ENCODE measurements at regions not wholly inside any gene's neighbourhood (a gene's known extent, or its start where the extent isn't known, plus 50 kb on each side); places are given as distances from the start of the nearest gene placed in this dataset.

DNA sequence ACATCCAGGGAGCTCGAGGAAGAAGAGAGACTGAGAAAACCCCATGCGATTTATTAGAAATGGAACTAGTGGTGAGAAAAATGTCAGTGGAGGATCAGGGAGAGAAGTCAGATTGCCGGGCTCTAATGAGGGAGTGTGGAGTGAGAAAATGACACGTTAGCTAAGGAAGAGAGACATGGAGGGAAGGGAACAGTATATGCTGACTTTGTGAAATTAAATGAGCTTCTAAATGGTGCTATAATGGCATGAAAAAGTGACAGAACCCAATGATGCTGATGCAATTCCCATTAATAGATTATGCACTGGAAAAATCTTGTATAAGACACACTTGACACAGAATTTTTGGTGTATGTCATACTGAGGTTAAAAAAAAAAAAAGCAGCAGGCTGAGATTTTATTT lies 112.6 kb downstream of the HSPH1 start:
- DNase-seq (ENCODE audit: low read depth) = no peak

DNA sequence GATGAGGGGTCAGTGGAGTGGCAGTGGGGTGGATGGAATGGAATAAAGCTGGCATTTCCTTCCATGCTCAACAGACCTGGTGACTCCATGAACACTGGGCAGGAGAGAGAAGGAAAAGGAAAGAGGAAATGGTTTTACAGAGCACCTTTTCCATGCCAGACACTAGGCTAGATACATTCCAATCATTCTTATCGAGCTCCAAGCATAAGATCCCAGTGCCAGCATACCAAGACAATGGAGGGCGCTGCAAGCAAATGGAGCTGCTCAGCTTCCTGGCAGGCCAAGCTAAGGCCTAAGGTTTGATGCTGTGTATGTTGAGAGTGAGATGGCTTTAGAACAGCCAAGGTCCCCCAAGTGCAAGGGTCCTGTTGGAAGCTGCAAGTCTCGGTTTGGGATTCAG lies 113.2 kb downstream of the HSPH1 start:
- DNase-seq (ENCODE audit: low read depth) = no peak

DNA sequence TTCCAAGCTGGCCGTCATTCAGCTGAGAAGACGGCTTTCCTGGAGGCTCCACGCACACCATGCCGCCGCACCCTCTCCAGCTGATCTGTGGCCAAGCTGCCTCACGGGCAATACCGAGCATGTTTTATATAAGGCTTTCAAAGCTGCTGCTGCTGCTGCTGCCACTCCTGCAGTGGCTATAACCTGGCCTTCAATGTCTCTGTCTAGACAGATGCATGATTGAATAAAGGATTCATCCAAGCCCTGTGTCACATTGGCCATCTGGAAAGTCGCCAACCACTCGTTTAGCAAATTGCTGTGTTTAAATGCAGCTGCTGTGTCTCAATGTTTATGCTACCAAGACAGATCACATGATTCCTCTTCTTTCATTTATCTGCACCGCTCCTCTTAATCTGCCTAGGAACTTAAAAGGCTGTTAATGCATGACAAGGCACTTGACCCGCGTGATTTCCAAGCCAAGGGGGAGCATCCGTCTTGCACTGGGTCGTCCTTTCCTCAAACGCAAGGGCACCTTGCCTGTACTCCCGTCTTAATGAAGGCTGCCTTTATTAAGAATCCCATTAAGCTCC lies 114.3 kb downstream of the TEX26 start:
- DNase-seq (ENCODE audit: low read depth) = no peak

DNA sequence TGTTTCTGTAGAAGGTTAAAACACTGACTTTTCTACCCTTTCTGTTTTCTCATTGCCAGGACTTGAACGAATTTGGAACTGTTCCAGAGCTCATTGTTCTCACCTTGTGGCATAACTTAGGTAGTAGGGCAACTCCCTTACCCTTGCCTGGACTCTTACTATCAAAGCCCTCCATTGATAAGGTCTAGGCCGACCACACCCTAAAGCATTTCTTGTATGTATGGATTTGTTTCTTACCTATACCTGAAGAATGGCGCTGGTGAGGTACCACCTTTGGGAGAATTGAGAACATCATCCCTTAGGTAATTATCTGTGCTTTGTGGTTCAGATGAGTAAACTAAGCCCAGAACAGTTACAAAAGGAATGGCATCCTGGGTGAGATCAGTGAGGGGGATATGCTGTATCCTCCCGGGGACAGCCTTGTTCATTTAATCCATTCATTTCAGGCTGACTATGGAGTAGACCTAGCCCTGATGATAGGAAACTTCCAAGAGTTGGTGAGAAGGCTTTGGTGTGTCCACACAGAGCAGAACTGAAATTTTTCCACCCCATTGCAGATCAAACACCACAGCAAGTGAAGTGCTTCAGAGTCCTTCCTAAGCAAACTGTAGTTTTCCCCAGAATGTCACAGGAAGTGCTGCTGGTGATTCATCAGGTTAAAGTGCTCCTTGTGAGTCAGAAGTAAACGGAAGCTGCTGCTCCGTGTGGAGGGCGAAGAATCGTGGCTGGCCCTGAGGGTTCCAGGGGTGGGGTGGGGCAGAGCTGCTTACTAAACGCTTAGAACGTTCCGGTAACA lies 113.0 kb downstream of the TEX26 start:
- peak; percentile 92 for DNase-seq (ENCODE audit: low read depth)

DNA sequence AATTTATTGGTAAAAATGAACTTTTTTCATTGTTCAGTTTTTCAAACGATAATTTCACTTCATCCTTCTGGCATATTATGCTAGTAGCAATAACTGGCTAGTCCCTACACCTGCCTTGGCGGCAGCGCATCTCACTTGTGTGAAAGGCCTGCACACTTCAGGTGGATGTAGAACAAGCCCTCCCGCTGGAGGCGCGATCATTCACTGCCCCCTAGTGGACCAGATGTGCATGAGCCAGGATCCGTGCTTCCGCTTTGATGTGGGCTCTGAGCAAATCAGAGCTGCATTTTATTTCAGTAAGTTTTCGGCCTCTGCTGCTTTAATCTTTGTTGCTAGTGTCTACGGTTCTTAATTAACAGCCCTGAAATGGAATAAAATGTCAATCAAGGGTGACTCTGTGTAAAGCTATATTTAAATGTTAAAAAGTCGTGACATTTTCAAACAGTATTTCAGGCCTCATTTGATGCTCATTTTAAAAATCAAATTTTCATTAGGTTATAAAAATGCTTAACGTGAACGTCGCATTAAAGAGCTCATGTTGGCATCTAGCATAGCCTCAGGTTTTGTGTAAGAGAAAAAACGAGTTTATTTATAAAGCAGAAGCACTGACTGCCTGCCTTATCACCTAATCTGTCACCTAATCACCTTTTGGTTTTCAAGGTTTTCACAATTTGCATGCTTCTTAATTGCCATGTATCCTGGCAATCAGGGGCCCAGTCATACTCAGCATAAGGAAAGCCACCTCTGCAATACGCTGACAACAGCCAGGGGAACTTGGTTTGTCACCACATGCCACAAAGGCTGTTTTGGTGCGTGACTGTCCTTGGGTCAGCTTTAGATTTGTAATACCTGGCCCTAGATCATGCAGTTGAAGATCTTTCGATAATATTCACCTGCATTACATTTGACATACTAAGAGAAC lies 112.2 kb downstream of the TEX26 start:
- DNase-seq (ENCODE audit: low read depth) = peak; percentile 78

DNA sequence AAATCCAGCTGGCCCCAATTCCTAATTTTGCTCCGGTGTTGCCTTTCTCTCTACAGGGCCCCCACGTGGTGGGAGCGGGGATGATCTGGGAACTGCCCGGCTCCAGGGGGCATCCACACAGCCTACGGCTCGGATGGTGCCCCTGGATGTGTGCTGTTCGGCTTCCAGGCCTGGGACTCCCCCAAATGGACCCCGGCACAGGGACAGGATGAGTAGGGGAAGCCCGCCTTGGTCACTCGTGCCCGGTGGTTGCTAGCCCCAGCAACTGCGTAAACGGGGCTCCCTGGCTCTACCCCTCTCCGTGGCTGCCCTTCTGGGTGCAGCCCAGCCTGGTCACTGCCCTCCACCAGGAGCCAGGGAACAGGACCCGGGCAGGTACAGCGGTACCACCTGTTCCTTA lies 111.5 kb downstream of the TEX26 start:
- DNase-seq (ENCODE audit: low read depth) = no peak

DNA sequence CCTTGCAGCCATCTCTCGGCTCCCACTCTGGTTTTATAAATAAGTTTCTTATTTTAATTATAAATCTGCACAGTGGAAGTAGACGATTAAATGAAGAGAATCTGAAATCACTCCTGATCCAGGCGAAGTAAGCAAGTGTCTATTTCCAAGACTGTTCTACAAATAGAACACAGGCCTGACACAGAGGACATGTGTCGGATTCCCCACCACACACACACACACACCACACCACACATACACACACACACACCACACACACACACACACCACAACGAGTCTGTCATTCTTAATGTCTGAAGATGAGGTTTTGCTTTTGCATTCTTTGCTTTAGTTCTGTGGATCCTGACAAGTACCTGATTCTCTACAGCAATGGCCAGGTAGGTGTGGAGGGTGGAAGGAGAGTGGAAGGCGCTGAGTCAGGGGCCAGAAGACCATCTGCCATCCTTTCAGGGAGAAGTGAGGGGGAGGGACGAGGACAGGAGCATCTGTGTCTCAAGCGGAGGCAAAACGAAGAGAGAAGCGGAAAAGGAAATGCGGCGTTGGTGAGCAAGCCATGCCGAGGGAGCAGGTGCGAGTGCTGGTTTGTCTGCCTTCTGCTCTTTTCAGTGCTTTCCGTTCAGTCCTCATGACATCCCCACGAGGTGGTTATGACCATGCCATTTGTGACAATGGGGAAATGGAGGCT lies 110.2 kb downstream of the TEX26 start:
- no peak for DNase-seq (ENCODE audit: low read depth)

DNA sequence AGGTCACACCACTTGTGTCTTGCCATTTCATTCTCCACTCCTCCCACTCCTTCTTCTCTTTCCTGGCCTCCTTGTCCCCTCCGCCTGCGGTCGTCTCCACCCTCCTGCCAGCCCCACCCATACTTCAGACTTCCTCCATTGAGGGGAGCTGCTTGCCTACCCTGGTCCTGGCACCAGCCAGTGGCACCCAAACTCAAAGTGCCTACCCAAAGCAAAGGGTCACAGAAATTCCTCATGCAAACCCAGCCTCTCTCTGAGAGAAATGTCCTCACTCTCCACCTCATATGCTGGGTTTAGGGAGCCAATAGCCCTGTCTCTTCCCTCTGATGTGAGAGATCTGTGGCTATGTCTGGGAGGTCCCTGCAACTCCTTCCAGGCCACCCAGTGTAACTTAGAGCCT lies 109.6 kb downstream of the TEX26 start:
- no peak for DNase-seq (ENCODE audit: low read depth)

DNA sequence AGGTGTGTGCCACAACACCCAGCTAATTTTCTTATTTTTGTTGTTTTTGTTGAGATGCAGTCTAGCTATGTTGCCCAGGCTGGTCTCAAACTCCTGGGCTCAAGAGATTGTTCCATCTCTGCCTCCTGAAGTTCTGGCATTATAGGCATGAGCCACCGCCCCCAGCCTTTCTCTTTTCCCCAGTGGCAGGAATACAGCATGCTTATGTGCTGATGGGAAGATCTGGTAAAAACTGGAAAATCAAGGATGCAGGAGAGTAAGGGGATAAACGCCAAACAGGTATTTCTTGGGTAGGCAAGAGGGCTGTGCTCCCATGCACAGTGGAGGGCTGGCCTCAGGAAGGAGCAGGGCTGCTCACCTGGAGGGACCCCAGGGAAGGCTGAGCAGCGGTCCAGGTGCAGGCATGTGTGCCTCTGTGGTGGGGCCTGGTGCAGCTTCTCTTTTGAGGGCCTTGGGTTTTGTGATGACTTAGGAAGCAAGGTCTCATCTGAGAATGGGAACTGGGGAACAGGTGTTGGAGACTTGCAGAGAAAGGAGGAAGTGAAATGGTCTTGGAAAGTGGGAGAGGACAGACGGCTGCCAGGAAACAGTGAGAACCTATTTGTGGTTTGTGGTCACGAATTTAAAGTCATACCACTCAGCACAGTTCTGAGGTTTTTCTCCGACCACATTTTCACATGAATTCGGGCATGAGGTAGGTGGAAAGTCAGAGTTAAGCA lies 106.5 kb downstream of the TEX26 start:
- peak; percentile 69 for DNase-seq (ENCODE audit: low read depth)

DNA sequence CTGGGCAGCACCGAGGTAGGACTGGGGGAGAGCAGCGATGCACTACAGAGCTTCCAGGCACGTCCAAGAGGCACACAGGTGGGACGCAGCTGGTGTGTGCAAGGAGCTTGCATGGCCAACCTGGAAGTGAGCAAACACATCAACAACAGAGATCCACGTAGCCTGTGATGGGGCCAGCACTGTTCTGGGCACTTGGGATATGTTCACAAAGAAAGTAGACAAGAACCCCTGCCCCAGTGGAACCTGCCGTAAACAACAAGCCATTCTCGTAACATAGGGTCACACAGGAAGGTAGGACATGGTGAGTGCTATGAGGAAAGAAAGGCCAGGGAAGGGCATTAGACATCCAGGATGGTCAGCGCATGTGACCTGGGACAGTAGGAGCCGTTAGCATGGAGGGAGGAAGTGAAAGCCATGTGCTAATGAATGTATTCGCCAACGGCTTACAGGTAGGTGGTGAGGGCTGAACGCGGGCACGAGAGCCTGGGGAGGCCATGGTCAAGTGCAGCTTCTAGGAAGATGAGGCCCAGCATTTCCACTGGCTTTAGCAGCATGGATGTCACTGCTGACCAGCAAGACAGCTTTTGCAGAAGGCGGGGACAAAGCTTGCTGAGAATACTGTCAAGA lies 105.5 kb downstream of the TEX26 start:
- DNase-seq (ENCODE audit: low read depth) = no peak

DNA sequence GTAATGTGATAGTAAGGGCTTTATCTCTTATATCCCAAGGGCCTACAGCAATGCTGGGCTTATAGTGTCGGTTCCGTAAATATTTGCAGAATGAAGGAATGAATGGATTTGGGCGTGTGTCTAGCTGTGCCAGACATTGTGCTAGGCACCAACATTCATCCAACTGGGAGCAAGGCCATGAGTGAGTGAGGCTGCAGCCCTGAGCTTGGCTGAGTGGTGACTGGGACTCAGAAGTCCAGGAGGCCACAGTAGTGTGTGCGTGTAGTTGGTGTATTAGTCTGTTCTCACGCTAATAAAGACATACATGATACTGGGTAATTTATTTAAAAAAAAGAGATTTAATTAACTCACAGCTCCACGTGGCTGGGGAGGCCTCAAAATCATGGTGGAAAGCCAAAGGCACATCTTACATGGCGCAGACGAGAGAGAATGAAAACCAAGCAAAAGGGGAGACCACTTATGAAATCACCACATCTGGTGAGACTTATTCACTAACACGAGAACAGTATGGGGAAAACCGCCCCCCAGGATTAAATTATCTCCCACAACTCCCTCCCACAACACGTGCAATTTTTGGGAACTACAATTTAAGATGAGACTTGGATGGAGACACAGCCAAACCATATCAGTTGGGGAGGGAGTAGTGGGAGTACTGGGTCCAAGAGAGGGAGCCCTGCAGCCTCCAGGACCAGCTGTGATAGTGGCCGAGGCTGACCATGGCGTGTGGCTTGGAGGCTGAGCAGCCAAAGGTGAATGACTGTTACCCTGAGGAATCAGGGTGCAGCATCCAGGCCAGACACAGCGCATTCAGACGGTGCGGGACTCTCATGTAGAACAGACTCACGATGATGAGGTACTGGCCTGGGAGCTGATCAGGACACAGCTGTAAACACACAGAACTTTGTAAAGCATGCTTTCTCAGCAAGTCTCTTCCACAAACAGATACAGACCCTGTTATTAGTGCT lies 104.6 kb downstream of the TEX26 start:
- DNase-seq (ENCODE audit: low read depth) = no peak

DNA sequence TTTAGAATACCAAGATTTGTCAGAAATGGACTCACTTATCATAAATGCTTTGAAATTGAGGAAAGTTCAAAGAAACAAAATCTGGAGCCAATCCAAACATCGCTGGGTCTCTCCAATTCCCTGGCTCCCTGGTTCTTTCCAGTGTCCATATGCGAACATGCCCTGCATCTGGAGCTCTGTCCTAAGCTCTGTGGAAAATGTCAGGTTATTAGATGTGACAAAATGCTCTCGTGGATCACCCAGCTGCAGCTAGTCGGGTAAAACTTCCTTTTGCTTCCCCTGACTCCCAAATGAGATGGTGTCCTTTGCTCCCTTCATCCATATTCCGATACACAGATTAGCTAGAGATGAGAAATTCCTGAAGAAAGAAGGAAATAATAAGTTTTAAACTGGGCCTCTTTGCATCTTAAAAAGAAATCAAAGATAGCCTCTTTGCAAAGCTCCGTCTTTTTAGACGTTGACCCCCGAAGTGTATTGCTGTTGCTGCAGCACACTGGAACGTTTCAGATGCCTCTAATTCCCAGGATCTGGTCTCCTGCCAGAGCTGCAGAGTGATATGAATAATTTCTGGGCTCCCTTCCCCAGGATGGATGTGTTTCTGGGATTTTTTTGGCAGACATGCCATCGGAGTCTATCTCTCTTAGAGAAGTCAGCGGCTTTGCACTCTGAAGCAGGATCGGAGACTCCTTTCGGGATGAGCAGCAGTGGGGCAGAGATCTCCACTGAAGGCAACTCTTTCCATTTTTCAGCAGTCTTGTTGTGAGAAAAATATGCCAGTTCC lies 102.9 kb downstream of the TEX26 start:
- no peak for DNase-seq (ENCODE audit: low read depth)

DNA sequence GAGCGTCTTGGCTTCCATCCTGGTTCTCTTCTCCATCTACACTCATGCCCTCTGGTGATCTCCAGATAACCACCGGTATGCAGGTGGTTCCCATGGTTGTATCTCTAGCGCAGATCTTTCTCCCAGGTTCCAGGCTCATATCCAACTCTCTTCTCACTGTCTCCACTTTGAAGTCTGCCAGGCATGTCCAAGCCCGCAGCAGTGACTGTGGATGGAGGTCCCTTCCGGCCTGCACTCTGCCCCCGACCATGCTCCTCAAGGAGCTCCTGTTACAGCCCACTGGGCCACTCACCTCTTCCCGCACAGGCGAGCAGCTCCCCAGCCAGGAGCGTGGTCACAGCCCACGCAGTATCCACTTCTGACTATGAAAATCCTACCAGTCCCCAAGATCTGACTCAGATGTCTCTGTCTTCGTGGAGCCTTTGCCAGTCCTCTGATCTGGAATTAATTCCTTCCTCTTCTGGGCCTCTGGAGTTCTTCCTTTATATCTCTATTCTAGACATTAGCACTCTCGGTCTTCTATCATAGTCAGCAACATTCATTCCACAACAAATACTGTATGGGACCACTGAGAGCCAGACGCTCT lies 100.2 kb downstream of the TEX26 start:
- no peak for DNase-seq (ENCODE audit: low read depth)

DNA sequence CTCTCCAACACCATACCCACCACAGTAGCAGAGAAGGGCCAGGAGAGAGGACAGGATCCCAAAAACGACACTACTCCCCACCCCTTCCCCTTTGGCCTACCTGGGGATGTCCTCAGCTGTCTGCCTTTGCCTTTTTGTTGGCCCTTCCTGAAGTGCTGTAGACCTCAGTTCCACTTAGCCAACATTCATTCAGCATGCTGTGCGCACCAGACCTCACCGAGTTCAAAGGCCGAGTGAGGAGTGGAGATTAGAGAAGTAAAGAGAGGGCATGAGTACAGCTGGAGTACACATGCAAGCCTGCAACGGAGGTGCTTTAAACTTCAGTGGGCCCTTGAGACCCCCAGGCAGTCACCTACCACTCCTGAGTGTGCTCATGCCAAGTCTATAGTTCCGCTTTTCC lies 99.0 kb downstream of the TEX26 start:
- DNase-seq (ENCODE audit: low read depth) = no peak

DNA sequence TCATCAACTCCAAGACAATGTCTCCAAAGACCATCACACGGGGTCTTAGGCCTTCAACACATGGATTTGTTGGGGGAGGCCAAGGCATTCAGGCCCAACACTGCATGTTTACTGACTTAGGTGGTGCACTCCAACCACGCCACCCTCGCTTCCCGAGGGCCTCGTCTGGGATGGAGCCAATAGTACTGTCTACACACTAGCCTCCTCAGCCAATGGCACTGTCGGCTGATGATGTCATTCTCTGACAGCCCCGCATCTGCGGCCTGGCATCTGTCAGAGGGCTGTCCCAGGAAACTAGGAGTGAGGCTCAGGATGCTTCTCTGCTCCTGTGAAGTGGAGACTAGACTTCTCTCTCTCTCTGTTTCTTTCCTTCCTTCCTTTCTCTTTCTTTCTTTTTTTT lies 96.6 kb downstream of the TEX26 start:
- no peak for DNase-seq (ENCODE audit: low read depth)

DNA sequence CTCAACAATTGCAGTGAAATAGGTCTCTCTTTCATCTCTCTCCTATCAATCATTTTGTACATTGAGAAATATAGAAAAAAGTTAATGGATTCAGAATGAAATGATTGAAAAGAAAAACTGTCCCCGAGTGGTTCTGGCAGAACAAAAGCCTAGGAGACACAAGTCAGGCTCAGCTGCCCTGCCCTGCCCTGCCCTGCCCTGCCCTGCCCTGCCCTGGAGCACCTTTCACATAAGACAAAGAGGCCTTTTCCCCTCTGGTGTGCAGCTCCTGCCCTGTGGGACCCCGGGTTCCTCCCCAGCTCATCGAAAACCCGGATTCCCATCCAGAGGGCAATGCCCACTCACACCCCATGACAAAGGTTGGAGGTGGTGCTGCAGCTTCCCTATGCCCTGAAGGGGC lies 94.7 kb downstream of the TEX26 start:
- DNase-seq (ENCODE audit: low read depth) = no peak
